SU-DHL-6 (cell line): ENCODE measurements at regions not wholly inside any gene's neighbourhood (a gene's known extent, or its start where the extent isn't known, plus 50 kb on each side); places are given as distances from the start of the nearest gene placed in this dataset.

Source experiments
- H2AFZ ChIP-seq: fragments of 200-600 bp; sonication (generic); 2 replicates; pipeline ENCODE4 v1.6.1; 2014; ENCODE audit warnings: low read depth, mild to moderate bottlenecking, moderate library complexity, mixed read lengths, antibody characterized with exemption, low read length; ENCODE audit not compliant: severe bottlenecking
- H3F3A ChIP-seq: fragments of 200-600 bp; shearing (Covaris generic); 2 replicates; pipeline ENCODE4 v1.6.0; 2016; ENCODE audit warnings: antibody characterized with exemption, mild to moderate bottlenecking; ENCODE audit not compliant: insufficient read depth
- H3K27ac ChIP-seq: fragments of 200-600 bp; sonication (generic); 2 replicates; pipeline ENCODE4 v1.5.1; 2016; ENCODE audit warnings: low read depth, mild to moderate bottlenecking, low read length, moderate library complexity, mixed read lengths
- H3K27me3 ChIP-seq: fragments of 200-600 bp; sonication (generic), shearing (Covaris generic); 2 replicates; pipeline ENCODE4 v1.6.0; 2014; ENCODE audit warnings: mild to moderate bottlenecking, low read length
- H3K36me3 ChIP-seq: fragments of 200-600 bp; sonication (generic); 2 replicates; pipeline ENCODE4 v1.6.1; 2014; ENCODE audit warnings: mild to moderate bottlenecking, low read length, mixed read lengths
- H3K4me2 ChIP-seq: fragments of 300-600, 200-600 bp; shearing (Covaris generic), sonication (generic); 2 replicates; pipeline ENCODE4 v1.6.0; 2014; ENCODE audit warnings: low read length, low read depth, mild to moderate bottlenecking; ENCODE audit not compliant: poor library complexity, severe bottlenecking
- H3K4me3 ChIP-seq: fragments of 200-600 bp; sonication (generic); 2 replicates; pipeline ENCODE4 v1.5.1; 2014; ENCODE audit warnings: antibody characterized with exemption, low read length, mild to moderate bottlenecking, mixed read lengths; ENCODE audit not compliant: insufficient read depth, poor library complexity, severe bottlenecking
- H3K79me2 ChIP-seq: fragments of 200-600 bp; sonication (generic); 2 replicates; pipeline ENCODE4 v1.6.1; 2014; ENCODE audit warnings: mild to moderate bottlenecking, low read length, moderate library complexity; ENCODE audit not compliant: insufficient read depth
- H3K9ac ChIP-seq: fragments of 200-600 bp; sonication (generic); 2 replicates; pipeline ENCODE4 v1.7.0; 2014; ENCODE audit warnings: mild to moderate bottlenecking, low read length
- H3K9me2 ChIP-seq: fragments of 200-600 bp; sonication (generic); replicated peaks from 2 replicates; pipeline ENCODE4 v1.6.1; 2014; ENCODE audit warnings: low read length; ENCODE audit not compliant: insufficient read depth
- H3K9me3 ChIP-seq: fragments of 200-600 bp; sonication (generic); 2 replicates; pipeline ENCODE4 v1.6.1; 2014; ENCODE audit warnings: low read length, mixed read lengths; ENCODE audit not compliant: insufficient read depth
- H4K20me1 ChIP-seq: fragments of 200-600 bp; sonication (generic); 2 replicates; pipeline ENCODE4 v1.6.1; 2014; ENCODE audit warnings: low read depth, mild to moderate bottlenecking, antibody characterized with exemption, low read length, moderate library complexity, mixed read lengths
- EZH2phosphoT487 ChIP-seq: fragments of 200-600 bp; sonication (generic), shearing (Covaris generic); conservative IDR thresholded peaks from 2 replicates; pipeline ENCODE4 v1.6.1; 2018; ENCODE audit warnings: mild to moderate bottlenecking, antibody characterized with exemption, low read length, moderate library complexity, mixed read lengths
- TF ChIP-seq, protein P1 (sequence below): fragments of 200-600 bp; sonication (generic); IDR thresholded peaks from one replicate; pipeline ENCODE4 v1.5.1; 2017; ENCODE audit warnings: antibody characterized with exemption, mild to moderate bottlenecking, low read length, moderate library complexity; ENCODE audit not compliant: insufficient read depth, poor library complexity, severe bottlenecking

DNA sequence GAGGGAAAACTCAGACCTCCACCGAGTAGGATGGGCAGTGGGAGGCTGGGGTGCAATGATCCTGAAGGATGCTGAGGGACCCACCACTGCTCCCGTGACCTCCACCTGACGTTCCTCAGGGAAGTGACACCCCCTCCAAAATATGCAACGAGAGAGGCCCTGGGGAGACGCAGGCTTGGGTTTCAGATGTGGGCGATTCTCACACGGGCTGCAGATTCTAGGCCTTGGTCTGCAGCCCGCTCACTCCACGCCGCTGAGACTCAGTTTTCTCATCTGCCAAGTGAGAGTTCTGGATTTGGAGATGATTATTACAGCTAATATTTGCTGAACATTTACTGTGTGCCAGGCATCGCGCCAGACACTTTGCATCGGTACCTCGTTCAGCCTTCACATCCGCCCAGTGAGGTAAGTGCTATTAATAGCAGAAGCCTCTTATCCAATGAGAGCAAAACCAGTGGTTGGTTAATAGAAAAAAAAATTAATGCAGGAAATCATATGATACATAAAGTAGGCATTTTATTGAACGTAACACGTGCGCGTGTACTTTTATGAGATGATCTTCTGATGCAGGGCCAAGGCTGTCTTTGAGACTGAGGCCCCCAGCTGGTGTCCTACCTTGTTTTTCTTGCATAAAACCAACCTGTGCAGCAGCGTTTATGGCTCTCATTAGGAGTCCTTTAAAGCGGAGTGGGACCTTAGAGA, 102.0 kb upstream of the RUNX3 start:
- Histone ChIP-seq H3K27ac (peak overlapping the region; percentile 85), H3F3A (peaks cover 16% of the 10 kb centered on the region), H3K4me2 (peak overlapping the region; percentile 59), H2AFZ (peak overlapping the region; percentile 42), H3K36me3 (no peaks in the 10 kb centered on the region), H4K20me1 (no peaks in the 10 kb centered on the region), H3K4me3 (peak overlapping the region; percentile 16), H3K9me3 (no peaks in the 10 kb centered on the region), H3K9me2 (no peaks in the 10 kb centered on the region), H3K27me3 (no peaks in the 10 kb centered on the region), H3K9ac (peak overlapping the region; percentile 46), H3K79me2 (no peaks in the 10 kb centered on the region)
- no peak for TF ChIP-seq EZH2phosphoT487
- TF ChIP-seq, protein P1, sequence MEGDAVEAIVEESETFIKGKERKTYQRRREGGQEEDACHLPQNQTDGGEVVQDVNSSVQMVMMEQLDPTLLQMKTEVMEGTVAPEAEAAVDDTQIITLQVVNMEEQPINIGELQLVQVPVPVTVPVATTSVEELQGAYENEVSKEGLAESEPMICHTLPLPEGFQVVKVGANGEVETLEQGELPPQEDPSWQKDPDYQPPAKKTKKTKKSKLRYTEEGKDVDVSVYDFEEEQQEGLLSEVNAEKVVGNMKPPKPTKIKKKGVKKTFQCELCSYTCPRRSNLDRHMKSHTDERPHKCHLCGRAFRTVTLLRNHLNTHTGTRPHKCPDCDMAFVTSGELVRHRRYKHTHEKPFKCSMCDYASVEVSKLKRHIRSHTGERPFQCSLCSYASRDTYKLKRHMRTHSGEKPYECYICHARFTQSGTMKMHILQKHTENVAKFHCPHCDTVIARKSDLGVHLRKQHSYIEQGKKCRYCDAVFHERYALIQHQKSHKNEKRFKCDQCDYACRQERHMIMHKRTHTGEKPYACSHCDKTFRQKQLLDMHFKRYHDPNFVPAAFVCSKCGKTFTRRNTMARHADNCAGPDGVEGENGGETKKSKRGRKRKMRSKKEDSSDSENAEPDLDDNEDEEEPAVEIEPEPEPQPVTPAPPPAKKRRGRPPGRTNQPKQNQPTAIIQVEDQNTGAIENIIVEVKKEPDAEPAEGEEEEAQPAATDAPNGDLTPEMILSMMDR, result peak; percentile 13

DNA sequence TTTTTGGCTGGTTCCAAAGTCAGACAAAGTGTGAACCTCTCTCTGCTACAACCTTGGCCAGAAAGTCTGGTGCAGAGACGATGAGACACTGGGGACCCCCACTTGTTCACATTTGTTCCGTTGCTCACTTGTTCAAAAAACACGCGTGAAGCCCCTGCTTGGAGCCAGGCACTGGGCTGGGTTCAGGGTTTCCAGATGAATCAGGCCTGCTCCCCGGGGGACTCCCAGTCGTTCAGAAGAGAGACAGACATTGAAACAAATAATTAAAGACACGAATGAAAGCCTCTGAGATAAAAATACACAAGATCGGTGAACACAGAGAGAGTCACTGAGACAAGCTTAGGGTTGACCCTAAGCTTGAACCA, 101.5 kb upstream of the RUNX3 start:
- H3K36me3 ChIP-seq, result no peaks in the 10 kb centered on the region
- no peak overlapping the region for H3K4me3 ChIP-seq
- H3K9me3 ChIP-seq, result no peaks in the 10 kb centered on the region
- no peaks in the 10 kb centered on the region for H4K20me1 ChIP-seq
- peak overlapping the region; percentile 59 for H3K4me2 ChIP-seq
- H2AFZ ChIP-seq, result peak overlapping the region; percentile 42
- H3K79me2 ChIP-seq, result no peaks in the 10 kb centered on the region
- no peak for TF ChIP-seq EZH2phosphoT487
- TF ChIP-seq, protein P1, result no peak
- peaks cover 16% of the 10 kb centered on the region for H3F3A ChIP-seq
- peak overlapping the region; percentile 41 for H3K9ac ChIP-seq
- no peaks in the 10 kb centered on the region for H3K27me3 ChIP-seq
- H3K27ac ChIP-seq, result peak overlapping the region; percentile 85
- H3K9me2 ChIP-seq, result no peaks in the 10 kb centered on the region

DNA sequence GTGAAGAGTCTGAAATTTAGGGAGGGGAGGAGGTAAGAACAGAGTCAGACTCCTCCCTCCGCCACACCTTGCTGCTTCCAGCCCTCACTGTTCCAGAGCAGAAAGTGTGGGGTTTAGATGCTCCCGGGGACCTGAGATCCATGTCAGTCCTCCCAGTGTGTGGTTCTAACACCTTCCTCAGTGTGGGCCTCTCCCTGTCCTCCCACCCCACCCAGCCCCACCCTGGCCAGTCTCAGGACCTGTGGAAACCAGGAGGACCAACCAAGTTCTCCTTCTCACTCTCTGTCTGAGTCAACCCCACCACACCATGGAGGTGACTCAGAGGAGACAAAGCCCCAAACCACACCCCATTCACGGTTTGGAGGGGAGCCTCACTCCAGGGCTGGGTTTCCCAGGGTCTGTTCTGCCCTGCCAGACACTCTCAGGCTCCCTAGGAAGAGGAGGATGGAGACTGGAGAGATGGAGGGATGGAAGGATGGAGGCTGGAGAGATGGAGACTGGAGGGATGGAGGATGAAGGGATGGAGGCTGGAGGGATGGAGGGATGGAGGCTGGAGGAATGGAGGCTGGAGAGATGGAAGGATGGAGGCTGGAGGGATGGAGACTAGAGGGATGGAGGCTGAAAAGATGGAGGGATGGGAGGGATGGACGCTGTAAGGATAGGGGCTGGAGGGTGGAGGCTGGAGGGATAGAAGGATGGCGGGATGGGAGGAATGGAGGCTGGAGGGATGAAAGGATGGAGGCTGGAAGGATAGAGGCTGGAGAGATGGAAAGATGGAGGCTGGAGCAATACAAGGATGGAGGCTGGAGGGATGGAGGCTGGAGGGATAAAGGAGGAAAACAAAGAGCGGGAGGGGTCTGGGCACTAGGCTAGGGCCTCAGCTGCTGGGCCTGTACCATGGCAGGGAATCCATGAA, 100.9 kb upstream of the RUNX3 start:
- Histone ChIP-seq H3F3A (peaks cover 16% of the 10 kb centered on the region), H3K27ac (peak overlapping the region; percentile 85), H2AFZ (no peak overlapping the region), H3K9ac (no peak overlapping the region), H3K36me3 (no peaks in the 10 kb centered on the region), H3K4me2 (peak overlapping the region; percentile 59), H3K9me3 (no peaks in the 10 kb centered on the region), H4K20me1 (no peaks in the 10 kb centered on the region), H3K27me3 (no peaks in the 10 kb centered on the region), H3K9me2 (no peaks in the 10 kb centered on the region), H3K4me3 (no peak overlapping the region), H3K79me2 (no peaks in the 10 kb centered on the region)
- TF ChIP-seq, protein P1, result no peak
- no peak for TF ChIP-seq EZH2phosphoT487
